GM21576 (cell line): ENCODE measurements at regions not wholly inside any gene's neighbourhood (a gene's known extent, or its start where the extent isn't known, plus 50 kb on each side); places are given as distances from the start of the nearest gene placed in this dataset.

ENCODE experiments used
- ATAC-seq: cut with Tn5 transposase; IDR thresholded peaks from one replicate; pipeline ENCODE4 v1.9.1; 2021; ENCODE audit warnings: mild to moderate bottlenecking, moderate library complexity; ENCODE audit not compliant: unreplicated experiment

- no peak for ATAC-seq
These were observed 321.5 kb downstream of the BRINP1 start for GRCh38 chr9:119047513-119048307.

GRCh38 chr9:119050281-119050680 is 319.0 kb downstream of the BRINP1 start:
- no peak for ATAC-seq

- no peak for ATAC-seq
These were observed 316.8 kb downstream of the BRINP1 start for GRCh38 chr9:119052339-119053030.

- ATAC-seq = no peak
These were observed 316.2 kb downstream of the BRINP1 start for GRCh38 chr9:119053070-119053469.

GRCh38 chr9:119060629-119061385 is 308.4 kb downstream of the BRINP1 start:
- ATAC-seq = no peak

GRCh38 chr9:119071636-119072035 is 297.6 kb downstream of the BRINP1 start:
- no peak for ATAC-seq

- ATAC-seq = no peak
These were observed 295.2 kb downstream of the BRINP1 start for GRCh38 chr9:119074017-119074416.

- ATAC-seq = no peak
These were observed 291.2 kb downstream of the BRINP1 start for GRCh38 chr9:119078015-119078414.

- no peak for ATAC-seq
These were observed 285.6 kb downstream of the BRINP1 start for GRCh38 chr9:119083673-119084072.

GRCh38 chr9:119086590-119086989 is 282.6 kb downstream of the BRINP1 start:
- no peak for ATAC-seq

GRCh38 chr9:119088002-119088547 is 281.2 kb downstream of the BRINP1 start:
- no peak for ATAC-seq

GRCh38 chr9:119091074-119091473 is 278.2 kb downstream of the BRINP1 start:
- no peak for ATAC-seq

- ATAC-seq = no peak
These were observed 277.1 kb downstream of the BRINP1 start for GRCh38 chr9:119092125-119092524.

- no peak for ATAC-seq
These were observed 275.1 kb downstream of the BRINP1 start for GRCh38 chr9:119094086-119094485.

GRCh38 chr9:119095072-119095471 is 274.2 kb downstream of the BRINP1 start:
- no peak for ATAC-seq

- no peak for ATAC-seq
These were observed 268.2 kb downstream of the BRINP1 start for GRCh38 chr9:119101048-119101447.

- ATAC-seq = no peak
These were observed 254.6 kb downstream of the BRINP1 start for GRCh38 chr9:119114681-119115080.
